WTC11 (cell line): ENCODE measurements at regions not wholly inside any gene's neighbourhood (a gene's known extent, or its start where the extent isn't known, plus 50 kb on each side); places are given as distances from the start of the nearest gene placed in this dataset.

Experiments used
- ESRRA ChIP-seq: sonication (generic); formaldehyde crosslinking; IDR thresholded peaks from 2 replicates; pipeline ENCODE4 v1.8.1; 2022; ENCODE audit warnings: mild to moderate bottlenecking, missing genetic modification reagents, borderline replicate concordance
- JUN ChIP-seq: sonication (generic); formaldehyde crosslinking; IDR thresholded peaks from 2 replicates; pipeline ENCODE4 v1.8.0; 2023; ENCODE audit warnings: mild to moderate bottlenecking, missing genetic modification reagents
- SMAD3 ChIP-seq: sonication (generic); formaldehyde crosslinking; IDR thresholded peaks from 2 replicates; pipeline ENCODE4 v1.8.0; 2022; ENCODE audit warnings: missing genetic modification reagents, mild to moderate bottlenecking, borderline replicate concordance
- SP1 ChIP-seq: sonication (generic); formaldehyde crosslinking; conservative IDR thresholded peaks from 2 replicates; pipeline ENCODE4 v1.8.1; 2022; ENCODE audit warnings: missing genetic modification reagents
- TF ChIP-seq, protein P1 (sequence below): sonication (generic); formaldehyde crosslinking; conservative IDR thresholded peaks from 2 replicates; pipeline ENCODE4 v1.8.1; 2022; ENCODE audit warnings: mild to moderate bottlenecking, missing genetic modification reagents
- TF ChIP-seq, protein P2 (sequence below): sonication (generic); formaldehyde crosslinking; IDR thresholded peaks from 2 replicates; pipeline ENCODE4 v1.8.1; 2023; ENCODE audit warnings: mild to moderate bottlenecking, missing genetic modification reagents, borderline replicate concordance
- TF ChIP-seq, protein P3 (sequence below): sonication (generic); formaldehyde crosslinking; IDR thresholded peaks from 2 replicates; pipeline ENCODE4 v1.8.1; 2022; ENCODE audit warnings: mild to moderate bottlenecking, missing genetic modification reagents, moderate library complexity, borderline replicate concordance
- TF ChIP-seq, protein P4 (sequence below): fragments of 200-600 bp; IDR thresholded peaks from 2 replicates; pipeline ENCODE4 v1.8.0; 2022; ENCODE audit warnings: antibody characterized with exemption

DNA sequence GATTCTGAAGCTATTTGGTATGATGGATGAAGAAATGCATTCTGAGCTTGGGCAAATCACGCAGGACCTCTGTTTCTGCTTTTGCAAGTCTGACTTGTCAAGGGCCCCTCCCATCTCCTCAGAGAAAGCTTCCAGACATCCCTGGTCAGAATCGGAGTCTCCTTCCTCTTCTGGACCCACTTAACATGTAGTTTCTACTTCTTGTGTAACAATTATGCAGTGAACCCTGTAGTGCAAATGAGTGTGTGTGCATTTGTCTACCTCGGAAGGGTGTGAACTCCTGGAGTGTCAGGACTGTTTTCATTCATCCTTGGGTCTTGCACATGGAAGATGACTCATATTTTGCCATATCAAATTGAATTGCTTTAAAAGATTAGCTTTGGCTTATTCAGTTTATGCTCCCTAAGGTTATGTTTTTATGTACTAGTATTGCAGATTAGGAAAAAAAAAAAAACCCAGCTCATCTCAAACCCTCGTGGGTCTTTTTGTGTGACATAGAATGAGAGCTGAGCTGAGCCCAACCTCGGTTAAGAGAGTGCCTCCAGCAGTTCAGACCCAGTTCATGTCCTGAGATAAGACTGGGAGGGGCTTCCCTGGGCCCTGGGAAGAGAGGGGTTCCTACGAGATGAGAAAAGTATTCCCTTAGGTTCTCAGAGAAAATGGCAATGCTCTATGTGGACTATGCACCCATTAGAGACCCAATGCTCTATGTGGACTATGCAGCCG, 61.1 kb upstream of the RPL34 start:
- TF ChIP-seq SMAD3 (CRISPR knock-in tag) = no peak
- TF ChIP-seq SP1 = no peak
- TF ChIP-seq, protein P1, sequence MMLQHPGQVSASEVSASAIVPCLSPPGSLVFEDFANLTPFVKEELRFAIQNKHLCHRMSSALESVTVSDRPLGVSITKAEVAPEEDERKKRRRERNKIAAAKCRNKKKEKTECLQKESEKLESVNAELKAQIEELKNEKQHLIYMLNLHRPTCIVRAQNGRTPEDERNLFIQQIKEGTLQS (CRISPR knock-in tag) = no peak
- no peak for TF ChIP-seq ESRRA (CRISPR knock-in tag)
- no peak for TF ChIP-seq JUN (CRISPR knock-in tag)
- TF ChIP-seq, protein P2, sequence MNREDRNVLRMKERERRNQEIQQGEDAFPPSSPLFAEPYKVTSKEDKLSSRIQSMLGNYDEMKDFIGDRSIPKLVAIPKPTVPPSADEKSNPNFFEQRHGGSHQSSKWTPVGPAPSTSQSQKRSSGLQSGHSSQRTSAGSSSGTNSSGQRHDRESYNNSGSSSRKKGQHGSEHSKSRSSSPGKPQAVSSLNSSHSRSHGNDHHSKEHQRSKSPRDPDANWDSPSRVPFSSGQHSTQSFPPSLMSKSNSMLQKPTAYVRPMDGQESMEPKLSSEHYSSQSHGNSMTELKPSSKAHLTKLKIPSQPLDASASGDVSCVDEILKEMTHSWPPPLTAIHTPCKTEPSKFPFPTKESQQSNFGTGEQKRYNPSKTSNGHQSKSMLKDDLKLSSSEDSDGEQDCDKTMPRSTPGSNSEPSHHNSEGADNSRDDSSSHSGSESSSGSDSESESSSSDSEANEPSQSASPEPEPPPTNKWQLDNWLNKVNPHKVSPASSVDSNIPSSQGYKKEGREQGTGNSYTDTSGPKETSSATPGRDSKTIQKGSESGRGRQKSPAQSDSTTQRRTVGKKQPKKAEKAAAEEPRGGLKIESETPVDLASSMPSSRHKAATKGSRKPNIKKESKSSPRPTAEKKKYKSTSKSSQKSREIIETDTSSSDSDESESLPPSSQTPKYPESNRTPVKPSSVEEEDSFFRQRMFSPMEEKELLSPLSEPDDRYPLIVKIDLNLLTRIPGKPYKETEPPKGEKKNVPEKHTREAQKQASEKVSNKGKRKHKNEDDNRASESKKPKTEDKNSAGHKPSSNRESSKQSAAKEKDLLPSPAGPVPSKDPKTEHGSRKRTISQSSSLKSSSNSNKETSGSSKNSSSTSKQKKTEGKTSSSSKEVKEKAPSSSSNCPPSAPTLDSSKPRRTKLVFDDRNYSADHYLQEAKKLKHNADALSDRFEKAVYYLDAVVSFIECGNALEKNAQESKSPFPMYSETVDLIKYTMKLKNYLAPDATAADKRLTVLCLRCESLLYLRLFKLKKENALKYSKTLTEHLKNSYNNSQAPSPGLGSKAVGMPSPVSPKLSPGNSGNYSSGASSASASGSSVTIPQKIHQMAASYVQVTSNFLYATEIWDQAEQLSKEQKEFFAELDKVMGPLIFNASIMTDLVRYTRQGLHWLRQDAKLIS = no peak
- TF ChIP-seq, protein P3, sequence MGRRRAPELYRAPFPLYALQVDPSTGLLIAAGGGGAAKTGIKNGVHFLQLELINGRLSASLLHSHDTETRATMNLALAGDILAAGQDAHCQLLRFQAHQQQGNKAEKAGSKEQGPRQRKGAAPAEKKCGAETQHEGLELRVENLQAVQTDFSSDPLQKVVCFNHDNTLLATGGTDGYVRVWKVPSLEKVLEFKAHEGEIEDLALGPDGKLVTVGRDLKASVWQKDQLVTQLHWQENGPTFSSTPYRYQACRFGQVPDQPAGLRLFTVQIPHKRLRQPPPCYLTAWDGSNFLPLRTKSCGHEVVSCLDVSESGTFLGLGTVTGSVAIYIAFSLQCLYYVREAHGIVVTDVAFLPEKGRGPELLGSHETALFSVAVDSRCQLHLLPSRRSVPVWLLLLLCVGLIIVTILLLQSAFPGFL (CRISPR knock-in tag) = no peak
- TF ChIP-seq, protein P4, sequence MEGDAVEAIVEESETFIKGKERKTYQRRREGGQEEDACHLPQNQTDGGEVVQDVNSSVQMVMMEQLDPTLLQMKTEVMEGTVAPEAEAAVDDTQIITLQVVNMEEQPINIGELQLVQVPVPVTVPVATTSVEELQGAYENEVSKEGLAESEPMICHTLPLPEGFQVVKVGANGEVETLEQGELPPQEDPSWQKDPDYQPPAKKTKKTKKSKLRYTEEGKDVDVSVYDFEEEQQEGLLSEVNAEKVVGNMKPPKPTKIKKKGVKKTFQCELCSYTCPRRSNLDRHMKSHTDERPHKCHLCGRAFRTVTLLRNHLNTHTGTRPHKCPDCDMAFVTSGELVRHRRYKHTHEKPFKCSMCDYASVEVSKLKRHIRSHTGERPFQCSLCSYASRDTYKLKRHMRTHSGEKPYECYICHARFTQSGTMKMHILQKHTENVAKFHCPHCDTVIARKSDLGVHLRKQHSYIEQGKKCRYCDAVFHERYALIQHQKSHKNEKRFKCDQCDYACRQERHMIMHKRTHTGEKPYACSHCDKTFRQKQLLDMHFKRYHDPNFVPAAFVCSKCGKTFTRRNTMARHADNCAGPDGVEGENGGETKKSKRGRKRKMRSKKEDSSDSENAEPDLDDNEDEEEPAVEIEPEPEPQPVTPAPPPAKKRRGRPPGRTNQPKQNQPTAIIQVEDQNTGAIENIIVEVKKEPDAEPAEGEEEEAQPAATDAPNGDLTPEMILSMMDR = no peak
